CD14-positive monocyte (primary cell): ENCODE measurements at regions not wholly inside any gene's neighbourhood (a gene's known extent, or its start where the extent isn't known, plus 50 kb on each side); places are given as distances from the start of the nearest gene placed in this dataset.

Source experiments
- DNase-seq, 3 donors: peaks; one replicate each; pipeline ENCODE4 v3.0.0-alpha.2; 2011 to 2022
- H2AFZ ChIP-seq: 2 replicates; pipeline ENCODE4 v1.6.0; 2012; ENCODE audit warnings: mild to moderate bottlenecking, low read depth, low read length, inconsistent platforms; ENCODE audit not compliant: insufficient read depth, poor library complexity, severe bottlenecking
- H3K27ac ChIP-seq, 2 donors: 1 replicate in 1 of 2; 2 replicates in 1 of 2; pipeline ENCODE4 v1.5.1; 2012 to 2013; ENCODE audit warnings: low read length in 2 of 2, control low read depth in 1 of 2, inconsistent platforms in 1 of 2, low read depth in 1 of 2, mild to moderate bottlenecking in 1 of 2
- H3K27me3 ChIP-seq, 2 donors: one replicate each; pipeline versions ENCODE4 v1.6.0 to v1.6.1; 2011 to 2013; ENCODE audit warnings: low read length in 2 of 2; ENCODE audit not compliant: control insufficient read depth in 2 of 2, insufficient read depth in 2 of 2
- H3K36me3 ChIP-seq, 2 donors: replicated peaks in 1 of 2; 1 replicate in 1 of 2; 2 replicates in 1 of 2; pipeline versions ENCODE4 v1.5.1 to v1.6.1; 2012 to 2013; ENCODE audit warnings: low read length in 2 of 2, control low read depth in 1 of 2, inconsistent platforms in 1 of 2, mild to moderate bottlenecking in 1 of 2; ENCODE audit not compliant: insufficient read depth in 2 of 2, control insufficient read depth in 1 of 2
- H3K4me1 ChIP-seq, 2 donors: 1 replicate in 1 of 2; 2 replicates in 1 of 2; pipeline versions ENCODE4 v1.5.1 to v1.6.1; 2012 to 2013; ENCODE audit warnings: low read length in 2 of 2, control low read depth in 1 of 2, inconsistent platforms in 1 of 2, mild to moderate bottlenecking in 1 of 2, moderate library complexity in 1 of 2; ENCODE audit not compliant: insufficient read depth in 2 of 2, control insufficient read depth in 1 of 2
- H3K4me2 ChIP-seq: replicated peaks from 2 replicates; pipeline ENCODE3; 2012; ENCODE audit warnings: low read length, moderate library complexity, mild to moderate bottlenecking; ENCODE audit not compliant: poor library complexity, severe bottlenecking; ENCODE audit errors: extremely low read depth
- H3K4me3 ChIP-seq, 3 experiments: fragments of 200-600 bp in 1 of 3; sonication (generic) in 1 of 3; replicated peaks in 1 of 3; 1 replicate in 2 of 3; 2 replicates in 1 of 3; pipeline ENCODE4 v1.5.1; 2011 to 2013; ENCODE audit warnings: low read length in 3 of 3, mild to moderate bottlenecking in 3 of 3, control low read depth in 2 of 3, low read depth in 2 of 3, inconsistent platforms in 1 of 3, moderate library complexity in 1 of 3
- H3K79me2 ChIP-seq: 2 replicates; pipeline ENCODE4 v1.6.0; 2012; ENCODE audit warnings: mild to moderate bottlenecking, control low read depth, inconsistent platforms, low read length, moderate library complexity; ENCODE audit not compliant: insufficient read depth
- H3K9ac ChIP-seq: 2 replicates; pipeline ENCODE4 v1.6.0; 2017; ENCODE audit warnings: low read length, mild to moderate bottlenecking; ENCODE audit not compliant: insufficient read depth, poor library complexity, severe bottlenecking
- H3K9me3 ChIP-seq, 2 donors: replicated peaks in 1 of 2; 1 replicate in 1 of 2; 2 replicates in 1 of 2; pipeline versions ENCODE4 v1.5.1 to v1.6.1; 2012 to 2013; ENCODE audit warnings: low read length in 2 of 2, control low read depth in 1 of 2; ENCODE audit not compliant: control insufficient read depth in 1 of 2, insufficient read depth in 1 of 2
- H4K20me1 ChIP-seq: 2 replicates; pipeline ENCODE4 v1.6.0; 2012; ENCODE audit warnings: mild to moderate bottlenecking, low read length, control low read depth, moderate library complexity; ENCODE audit not compliant: insufficient read depth
- H3K27ac Mint-ChIP-seq, 7 donors: one replicate each; pipeline ENCODE4 v1.8.0; 2020; ENCODE audit warnings: mild to moderate bottlenecking in 7 of 7, mixed read lengths in 7 of 7, moderate library complexity in 6 of 7, inconsistent platforms in 2 of 7
- H3K27me3 Mint-ChIP-seq, 3 donors: one replicate each; pipeline ENCODE4 v1.8.0; 2021 to 2022; ENCODE audit warnings: low read depth in 3 of 3, mild to moderate bottlenecking in 3 of 3, mixed read lengths in 3 of 3, moderate library complexity in 3 of 3, inconsistent platforms in 1 of 3
- H3K36me3 Mint-ChIP-seq, 2 donors: one replicate each; pipeline ENCODE4 v1.8.0; 2020; ENCODE audit warnings: mixed read lengths in 2 of 2, inconsistent platforms in 1 of 2, mild to moderate bottlenecking in 1 of 2
- H3K4me1 Mint-ChIP-seq: one replicate; pipeline ENCODE4 v1.8.0; 2020; ENCODE audit warnings: mild to moderate bottlenecking, mixed read lengths
- H3K4me3 Mint-ChIP-seq, 2 donors: one replicate each; pipeline ENCODE4 v1.8.0; 2020; ENCODE audit warnings: mild to moderate bottlenecking in 2 of 2, mixed read lengths in 2 of 2, moderate library complexity in 1 of 2
- H3K9me3 Mint-ChIP-seq, 7 donors: one replicate each; pipeline ENCODE4 v1.8.0; 2020 to 2022; ENCODE audit warnings: mixed read lengths in 7 of 7, mild to moderate bottlenecking in 6 of 7, moderate library complexity in 6 of 7, inconsistent platforms in 2 of 7
- CTCF ChIP-seq: fragments of 200-600 bp; IDR thresholded peaks from one replicate; pipeline ENCODE4 v1.8.0; 2022; ENCODE audit warnings: antibody characterized with exemption, mild to moderate bottlenecking
- WGBS: methylation state at CpG from one replicate; pipeline ENCODE4 v1.1.5; 2013; ENCODE audit warnings: missing lambda C conversion rate; ENCODE audit not compliant: insufficient coverage; 5-methylcytosine and 5-hydroxymethylcytosine counted together
- intact Hi-C, 2 donors: fragments of 100-400 bp; cut with micrococcal nuclease; formaldehyde crosslinking; loops; one replicate each; pipeline versions ENCODE4 v1.15.0 to v1.15.1; 2023

- Histone ChIP-seq H3K9me3 (no peaks in the 10 kb centered on the region), H3K27ac (no peak overlapping the region), H3K9ac (no peak overlapping the region), H3K4me1 (no peaks in the 10 kb centered on the region), H3K79me2 (no peaks in the 10 kb centered on the region), H3K4me3 (no peak overlapping the region), H2AFZ (no peak overlapping the region), H4K20me1 (no peaks in the 10 kb centered on the region), H3K4me2 (no peak overlapping the region), H3K36me3 (peaks cover 50 to 79% of the 10 kb centered on the region in 2 donors), H3K27me3 (no peaks in the 10 kb centered on the region)
- TF ChIP-seq CTCF: no peak
- H3K27ac Mint-ChIP-seq: no peak overlapping the region
- WGBS: 100% methylated on average over 1 of the region's 7 CpGs
- intact Hi-C loops: no loop called here
- DNase-seq: no peak
- H3K4me3 Mint-ChIP-seq: no peak overlapping the region
- H3K4me1 Mint-ChIP-seq: no peaks in the 10 kb centered on the region
- H3K36me3 Mint-ChIP-seq: peaks cover 58 to 71% of the 10 kb centered on the region in 2 donors
- H3K9me3 Mint-ChIP-seq: no peaks in the 10 kb centered on the region
- H3K27me3 Mint-ChIP-seq: no peaks in the 10 kb centered on the region
Measured at GRCh38 chr6:25105070-25105925, 169.5 kb upstream of the RIPOR2 start.

- H3K36me3 Mint-ChIP-seq: peaks cover 58 to 63% of the 10 kb centered on the region in 2 donors
- no peak overlapping the region for H3K27ac Mint-ChIP-seq
- no peak overlapping the region for H3K4me2 ChIP-seq
- H3K4me3 Mint-ChIP-seq: no peak overlapping the region
- H3K9me3 Mint-ChIP-seq: no peaks in the 10 kb centered on the region
- H3K27ac ChIP-seq: no peak overlapping the region
- TF ChIP-seq CTCF: no peak
- no peaks in the 10 kb centered on the region for H3K27me3 ChIP-seq
- H3K79me2 ChIP-seq: peaks cover 3% of the 10 kb centered on the region
- H3K9ac ChIP-seq: no peak overlapping the region
- H3K4me1 ChIP-seq: peaks cover 8 to 10% of the 10 kb centered on the region in 2 donors
- H3K36me3 ChIP-seq: peaks cover 52 to 79% of the 10 kb centered on the region in 2 donors
- peaks cover 10% of the 10 kb centered on the region for H3K4me1 Mint-ChIP-seq
- H2AFZ ChIP-seq: no peak overlapping the region
- no peak for DNase-seq
- H3K4me3 ChIP-seq: no peak overlapping the region
- intact Hi-C loops: no loop called here
- H3K27me3 Mint-ChIP-seq: no peaks in the 10 kb centered on the region
- no peaks in the 10 kb centered on the region for H4K20me1 ChIP-seq
- WGBS: 100% methylated on average over 1 of the region's 2 CpGs
- no peaks in the 10 kb centered on the region for H3K9me3 ChIP-seq
Measured at GRCh38 chr6:25107218-25107617, 171.5 kb upstream of the RIPOR2 start.
